ENCODE measurements at regions not wholly inside any gene's neighbourhood (a gene's known extent, or its start where the extent isn't known, plus 50 kb on each side); places are given as distances from the start of the nearest gene placed in this dataset.

- no peak for DNase-seq (ENCODE audit: low spot score)
These were observed 829.0 kb upstream of the SALL3 start for GRCh38 chr18:78150590-78150989.

- no peak for DNase-seq (ENCODE audit: low spot score)
These were observed 828.4 kb upstream of the SALL3 start for GRCh38 chr18:78151234-78151633.

GRCh38 chr18:78151948-78152725 is 827.5 kb upstream of the SALL3 start:
- no peak for DNase-seq (ENCODE audit: low spot score)

GRCh38 chr18:78153362-78153761 is 826.3 kb upstream of the SALL3 start:
- DNase-seq (ENCODE audit: low spot score), result no peak

DNA sequence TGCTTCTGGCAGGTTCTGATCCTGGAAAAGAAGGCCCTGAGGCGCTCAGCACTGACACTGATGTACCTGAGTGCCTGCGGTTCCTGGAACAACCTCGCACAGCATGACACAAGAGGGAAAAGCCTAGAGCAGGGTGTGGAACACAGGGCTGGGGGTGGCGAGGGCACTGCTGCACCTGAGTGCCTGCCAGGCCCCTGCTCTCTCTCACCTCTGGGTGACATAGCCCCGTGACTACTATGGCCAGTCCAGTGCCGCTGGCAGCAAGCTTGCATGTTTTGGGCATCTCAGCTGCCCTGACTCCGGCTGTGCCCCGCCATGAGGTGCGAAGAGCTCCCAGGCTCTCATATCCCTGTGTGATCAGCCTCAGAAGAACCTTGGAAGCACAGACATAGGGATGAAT is 825.2 kb upstream of the SALL3 start:
- DNase-seq (ENCODE audit: low spot score), result no peak

DNA sequence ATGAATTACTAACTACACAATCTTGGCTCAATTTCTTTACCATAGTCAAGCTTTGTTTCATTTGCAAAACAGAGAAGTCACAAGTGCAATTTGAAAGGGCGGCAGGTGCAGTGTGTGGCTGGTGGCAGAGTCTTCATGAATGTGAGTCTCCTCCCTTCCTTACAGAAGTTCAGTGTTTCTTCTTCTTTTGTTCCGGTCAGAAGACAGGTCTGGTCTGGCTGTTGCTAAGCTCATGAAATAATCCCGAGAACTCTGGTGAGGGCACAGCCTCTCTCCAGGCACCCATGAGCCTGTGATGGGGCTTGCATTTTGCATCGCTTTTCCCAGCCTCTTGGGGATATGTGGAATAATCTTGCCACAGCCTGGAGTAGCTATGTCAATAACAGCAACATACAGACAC is 824.8 kb upstream of the SALL3 start:
- no peak for DNase-seq (ENCODE audit: low spot score)

- DNase-seq (ENCODE audit: low spot score), result no peak
These were observed 823.2 kb upstream of the SALL3 start for GRCh38 chr18:78156466-78156865.

GRCh38 chr18:78158943-78159342 is 820.7 kb upstream of the SALL3 start:
- no peak for DNase-seq (ENCODE audit: low spot score)

DNA sequence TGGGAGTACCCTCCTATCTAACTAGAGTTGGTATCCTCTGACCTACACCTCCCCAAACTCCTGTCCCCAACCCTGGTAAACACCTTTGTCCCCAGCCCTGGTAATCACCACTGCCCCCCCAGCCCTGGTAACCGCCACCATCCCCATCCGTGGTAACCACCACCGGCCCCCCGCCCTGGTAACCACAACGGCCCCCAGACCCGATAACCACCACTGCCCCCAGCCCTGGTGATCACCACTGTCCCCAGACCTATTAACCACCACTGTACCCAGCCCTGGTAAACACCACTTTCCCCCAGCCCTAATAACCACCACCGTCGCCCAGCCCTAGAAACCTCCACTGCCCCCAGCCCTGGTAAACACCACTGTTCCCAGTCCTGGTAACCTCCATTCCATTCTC is 820.2 kb upstream of the SALL3 start:
- no peak for DNase-seq (ENCODE audit: low spot score)

- no peak for DNase-seq (ENCODE audit: low spot score)
These were observed 818.5 kb upstream of the SALL3 start for GRCh38 chr18:78160961-78161656.

DNA sequence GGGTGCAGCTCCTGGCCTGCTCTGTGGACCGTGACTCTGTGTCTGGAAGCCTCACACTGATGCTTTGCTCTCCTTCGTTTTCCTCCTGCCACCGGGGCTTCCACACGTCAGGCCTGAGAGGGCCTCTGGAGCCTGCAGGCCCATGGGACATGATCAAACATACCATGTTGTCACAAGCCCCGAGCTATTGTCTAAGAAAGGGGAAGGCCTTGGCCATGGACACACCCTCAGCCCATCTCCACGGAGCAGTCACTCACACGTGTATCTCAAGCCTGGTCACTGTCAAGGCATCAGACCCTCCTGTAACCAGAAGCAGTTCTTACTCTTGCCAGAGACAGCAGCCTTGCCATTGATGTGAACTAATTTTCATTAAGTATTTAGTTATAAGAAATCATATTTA is 814.1 kb upstream of the SALL3 start:
- no peak for DNase-seq (ENCODE audit: low spot score)

- no peak for DNase-seq (ENCODE audit: low spot score)
These were observed 811.1 kb upstream of the SALL3 start for GRCh38 chr18:78168526-78168925.

DNA sequence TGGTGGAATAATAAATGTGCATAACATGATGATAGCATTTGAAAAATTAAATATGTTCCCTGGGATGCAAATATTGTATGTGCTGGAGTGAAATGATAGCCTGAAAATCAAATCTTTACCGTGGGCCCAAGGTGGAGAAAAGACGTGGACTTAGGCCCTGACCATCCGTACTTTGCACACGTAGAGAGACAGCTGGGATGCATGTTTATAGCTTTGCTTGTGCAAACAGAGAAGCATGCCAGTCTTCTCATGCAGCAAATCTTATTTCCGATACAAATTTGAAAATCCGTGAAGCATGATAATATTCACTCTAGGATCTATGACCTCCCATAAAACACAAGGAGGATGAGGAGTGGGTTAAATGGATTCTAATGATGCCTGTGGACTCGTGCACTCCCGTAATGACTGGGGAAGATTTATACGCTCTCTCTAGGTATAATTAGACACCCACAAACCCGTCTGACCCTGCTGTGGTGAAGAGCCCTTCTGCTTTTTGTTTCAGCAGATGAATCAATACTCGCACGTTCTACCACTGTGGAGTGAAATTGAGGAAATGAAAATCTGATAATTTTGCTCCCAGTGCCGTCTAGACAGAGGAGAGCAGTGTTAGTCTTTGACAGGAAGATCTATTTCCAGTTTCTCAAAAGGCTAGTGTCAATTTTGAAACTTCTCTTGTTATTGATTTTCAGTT is 810.3 kb upstream of the SALL3 start:
- DNase-seq (ENCODE audit: low spot score), result peak; percentile 46

GRCh38 chr18:78171954-78172353 is 807.7 kb upstream of the SALL3 start:
- no peak for DNase-seq (ENCODE audit: low spot score)

- no peak for DNase-seq (ENCODE audit: low spot score)
These were observed 804.9 kb upstream of the SALL3 start for GRCh38 chr18:78174737-78175136.

DNA sequence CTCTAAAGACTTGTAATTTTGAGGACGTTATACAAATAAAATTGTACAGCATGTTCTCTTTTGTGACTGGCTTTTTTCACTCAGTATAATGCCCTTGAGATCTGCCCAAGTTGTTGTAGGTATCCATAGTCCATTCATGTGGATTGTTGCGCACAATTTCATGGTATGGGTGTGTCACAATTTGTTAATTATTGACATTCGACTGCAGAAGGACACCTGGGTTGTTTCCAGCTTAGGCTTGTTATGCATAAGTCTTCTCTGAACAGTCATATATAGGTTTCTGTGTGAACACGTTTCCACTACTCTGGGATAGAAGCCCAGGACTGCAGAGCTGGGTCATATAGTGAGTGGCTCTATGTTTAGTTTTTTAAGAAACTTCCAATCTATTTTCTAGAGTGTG is 800.8 kb upstream of the SALL3 start:
- DNase-seq (ENCODE audit: low spot score), result no peak

DNA sequence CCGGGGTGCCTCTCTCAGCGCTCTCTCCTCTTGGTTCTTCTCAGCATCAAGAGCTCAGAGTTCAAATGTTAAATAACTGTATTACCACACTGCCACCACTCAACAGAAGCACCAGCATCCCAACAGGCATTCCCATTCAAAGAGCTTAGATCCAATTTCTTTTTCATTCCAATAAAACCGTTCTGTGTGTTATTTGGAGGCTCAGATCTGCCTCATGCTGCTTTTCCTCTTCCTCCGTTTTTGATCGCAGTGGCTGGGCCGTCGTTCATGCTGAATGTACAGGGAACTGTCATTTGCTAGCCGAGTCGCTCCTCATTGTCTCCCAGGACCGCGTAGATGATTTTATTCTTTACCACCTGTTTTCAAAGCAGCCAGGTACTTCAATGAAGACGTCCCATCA is 798.9 kb upstream of the SALL3 start:
- DNase-seq (ENCODE audit: low spot score), result no peak

- DNase-seq (ENCODE audit: low spot score), result no peak
These were observed 795.8 kb upstream of the SALL3 start for GRCh38 chr18:78183815-78184214.

DNA sequence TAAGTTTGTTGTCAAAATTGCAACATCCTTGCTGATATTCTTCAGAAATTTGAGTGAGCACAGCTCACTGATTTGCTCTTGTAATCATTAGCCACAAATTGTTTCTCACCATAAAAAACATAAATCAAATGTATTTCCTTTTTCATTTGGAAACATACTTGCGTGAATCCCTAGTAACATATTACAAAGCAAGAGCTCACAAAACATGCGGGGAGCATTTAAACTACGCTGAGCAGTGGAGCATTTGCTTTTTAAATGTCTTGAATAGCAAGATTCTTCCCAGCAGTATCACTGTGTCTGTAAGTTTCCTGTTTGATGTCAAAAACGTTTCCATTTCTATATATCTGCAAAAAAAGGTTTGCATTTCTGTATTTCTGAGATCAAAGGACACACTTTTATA is 788.3 kb upstream of the SALL3 start:
- DNase-seq (ENCODE audit: low spot score), result no peak

DNA sequence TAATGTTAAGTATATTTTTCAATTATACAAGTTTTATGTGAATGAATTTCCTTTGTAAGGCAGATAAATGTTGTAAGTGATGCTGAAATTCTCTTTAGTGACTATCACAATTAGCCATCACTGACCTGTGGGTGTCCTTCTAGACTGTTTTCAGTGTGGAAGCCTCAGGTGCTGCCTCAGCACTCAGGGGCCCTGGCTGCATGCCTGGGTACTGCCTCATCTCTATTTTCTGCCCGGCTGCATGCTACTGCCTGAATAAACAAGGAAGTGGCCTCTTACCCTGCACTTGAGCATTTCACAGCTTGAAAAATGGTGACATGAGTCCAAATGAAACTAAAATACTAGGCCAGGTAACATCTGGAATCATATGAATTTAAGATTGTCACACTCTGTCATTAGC is 787.6 kb upstream of the SALL3 start:
- peak; percentile 65 for DNase-seq (ENCODE audit: low spot score)

GRCh38 chr18:78196280-78196679 is 783.3 kb upstream of the SALL3 start:
- DNase-seq (ENCODE audit: low spot score), result no peak

GRCh38 chr18:78199002-78199401 is 780.6 kb upstream of the SALL3 start:
- DNase-seq (ENCODE audit: low spot score), result no peak

DNA sequence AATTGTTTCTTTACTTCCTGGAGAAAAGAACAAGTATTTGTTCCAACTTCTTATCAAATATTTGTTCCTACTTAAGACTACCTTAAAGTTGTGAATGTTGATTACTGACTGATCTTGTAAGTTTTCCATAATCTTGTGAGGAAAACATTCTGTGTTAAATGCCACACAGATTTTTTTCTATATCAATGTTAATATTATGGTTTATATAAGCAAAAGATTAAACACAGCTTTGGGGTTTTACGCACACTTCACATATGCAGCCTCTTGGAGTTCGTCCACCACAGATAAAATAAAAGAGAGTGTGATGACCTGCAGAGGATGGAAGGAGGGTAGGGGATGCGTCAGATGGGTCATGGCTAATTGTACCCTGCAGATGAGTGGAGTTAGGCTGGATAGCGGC is 780.0 kb upstream of the SALL3 start:
- no peak for DNase-seq (ENCODE audit: low spot score)

All from globus pallidus (tissue), 1 donor.